K562 (cell line): ENCODE measurements at regions not wholly inside any gene's neighbourhood (a gene's known extent, or its start where the extent isn't known, plus 50 kb on each side); places are given as distances from the start of the nearest gene placed in this dataset.

Source experiments
- AFF1 ChIP-seq, 2 experiments: fragments of 450-650 bp; IDR thresholded peaks; 2 replicates each; pipeline ENCODE4 v1.6.1; 2018; ENCODE audit warnings: mild to moderate bottlenecking in 2 of 2, low read depth in 1 of 2; ENCODE audit not compliant: partially characterized antibody in 2 of 2
- ATF1 ChIP-seq, 2 experiments: fragments of 450-650 bp in 1 of 2; IDR thresholded peaks; 2 replicates each; pipeline ENCODE4 v1.6.1; 2016; ENCODE audit warnings: missing compliant biosample characterization in 1 of 2, missing genetic modification characterization in 1 of 2
- BRCA1 ChIP-seq, 2 experiments: fragments of 450-650 bp in 1 of 2; sonication (generic) in 1 of 2; formaldehyde crosslinking in 1 of 2; IDR thresholded peaks; 2 replicates each; pipeline versions ENCODE4 v1.5.0 to v1.6.1; 2017 to 2020; ENCODE audit warnings: mild to moderate bottlenecking in 1 of 2, missing genetic modification reagents in 1 of 2
- CREM ChIP-seq: IDR thresholded peaks from 2 replicates; pipeline ENCODE4 v1.6.1; 2014; ENCODE audit warnings: antibody characterized with exemption, low read depth
- EHMT2 ChIP-seq: fragments of 450-650 bp; IDR thresholded peaks from 2 replicates; pipeline ENCODE4 v1.6.1; 2018; ENCODE audit warnings: antibody characterized with exemption
- KHSRP ChIP-seq: fragments of 450-650 bp; IDR thresholded peaks from 2 replicates; pipeline ENCODE4 v1.6.1; 2017
- PHF20 ChIP-seq: fragments of 450-650 bp; IDR thresholded peaks from 2 replicates; pipeline ENCODE4 v1.6.1; 2018; ENCODE audit not compliant: partially characterized antibody
- PTBP1 ChIP-seq: fragments of 200-400 bp; formaldehyde crosslinking; IDR thresholded peaks from 2 replicates; pipeline ENCODE4 v1.6.1; 2017; ENCODE audit warnings: low read depth, low read length
- RERE ChIP-seq: sonication (generic); formaldehyde crosslinking; IDR thresholded peaks from 2 replicates; pipeline ENCODE4 v1.8.0; 2023; ENCODE audit warnings: missing genetic modification reagents, mild to moderate bottlenecking, borderline replicate concordance
- SNRNP70 ChIP-seq: fragments of 200-400 bp; formaldehyde crosslinking; optimal IDR thresholded peaks from 2 replicates; pipeline ENCODE3; 2017; ENCODE audit warnings: low read depth, low read length
- TBL1XR1 ChIP-seq, 2 experiments: IDR thresholded peaks; 2 replicates each; pipeline ENCODE4 v1.6.1; 2012; ENCODE audit warnings: improper control_type of control experiment in 2 of 2, low read length in 2 of 2, mild to moderate bottlenecking in 1 of 2
- THAP7 ChIP-seq: fragments of 250-450 bp; sonication (Bioruptor Pico); IDR thresholded peaks from 2 replicates; pipeline ENCODE4 v1.5.0; 2021

DNA sequence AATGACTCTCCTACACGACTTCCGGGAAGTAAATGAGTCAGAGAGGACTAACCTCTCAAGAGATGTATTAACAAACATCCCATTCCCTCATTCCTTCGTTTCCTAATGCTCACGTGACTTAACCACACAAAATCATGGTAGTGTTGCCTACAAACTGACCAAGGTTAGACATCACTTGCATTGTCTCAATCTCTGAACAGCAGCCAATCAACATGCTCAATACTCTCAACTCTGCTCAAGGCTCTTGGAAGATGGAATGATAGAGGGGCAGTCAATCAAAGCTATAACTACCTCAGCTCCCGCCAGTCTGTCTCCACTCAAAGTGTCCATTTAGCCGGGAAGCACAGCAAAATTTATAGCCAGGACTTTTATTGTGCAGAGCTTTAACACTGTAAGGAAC, 143.8 kb upstream of the PIK3R1 start (continued):
- TF ChIP-seq PHF20 (no peak), THAP7 (no peak), ATF1 (CRISPR knock-in tag; IDR thresholded peaks at IDR 0.05) (no peak), ATF1 (tag; IDR thresholded peaks at IDR 0.05) (no peak), AFF1 (IDR thresholded peaks at IDR 0.05; ENCODE audit: low read depth in 1 of 2, partially characterized antibody in 2 of 2) (no peak), CREM (no peak), TBL1XR1 (IDR thresholded peaks at IDR 0.05; ENCODE audit: low read length in 2 of 2) (no peak), SNRNP70 (no peak), BRCA1 (IDR thresholded peaks at IDR 0.05) (no peak), BRCA1 (CRISPR knock-in tag; IDR thresholded peaks at IDR 0.05) (no peak), EHMT2 (no peak), PTBP1 (no peak), RERE (CRISPR knock-in tag) (no peak), KHSRP (no peak)
- TF ChIP-seq, all 486 proteins: peak for 3
